GM12892 (cell line): ENCODE measurements at regions not wholly inside any gene's neighbourhood (a gene's known extent, or its start where the extent isn't known, plus 50 kb on each side); places are given as distances from the start of the nearest gene placed in this dataset.

ENCODE experiments used
- POLR2A ChIP-seq: IDR thresholded peaks from 2 replicates; pipeline ENCODE4 v1.6.1; 2011; ENCODE audit warnings: low read depth, low read length, control low read depth
- POLR2AphosphoS5 ChIP-seq: IDR thresholded peaks from 2 replicates; pipeline ENCODE4 v1.6.1; 2011; ENCODE audit warnings: low read depth, low read length, control low read depth
- TAF1 ChIP-seq: IDR thresholded peaks from 2 replicates; pipeline ENCODE4 v1.6.1; 2011; ENCODE audit warnings: low read depth, mild to moderate bottlenecking, control low read depth, low read length, borderline replicate concordance

DNA sequence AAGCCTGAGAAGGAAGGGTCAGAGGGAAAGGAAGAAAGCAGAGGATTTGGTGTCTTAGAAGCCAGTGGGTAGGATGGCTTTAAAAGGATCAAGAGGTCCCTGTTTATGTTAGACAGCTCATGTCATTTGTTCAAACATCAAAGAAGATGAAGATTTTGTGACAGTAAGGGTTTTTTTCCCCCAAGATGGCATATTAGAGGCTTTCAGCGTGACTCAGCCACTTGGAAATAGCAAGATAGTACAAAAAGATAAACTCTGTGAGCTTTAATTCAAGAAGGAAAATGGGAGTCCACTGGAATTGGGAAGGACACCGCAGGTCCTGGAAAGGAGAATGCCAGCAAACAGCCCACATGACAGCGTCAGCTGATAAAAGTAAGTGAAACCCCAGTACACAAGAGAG is 467.1 kb upstream of the THBS1 start:
- no peak for TF ChIP-seq POLR2A
- no peak for TF ChIP-seq TAF1
- TF ChIP-seq POLR2AphosphoS5: no peak
